IMR-90 (cell line): ENCODE measurements at regions not wholly inside any gene's neighbourhood (a gene's known extent, or its start where the extent isn't known, plus 50 kb on each side); places are given as distances from the start of the nearest gene placed in this dataset.

ENCODE experiments used
- BHLHE40 ChIP-seq: fragments of 150-350 bp; IDR thresholded peaks from 2 replicates; pipeline ENCODE4 v1.6.1; 2016; ENCODE audit warnings: mild to moderate bottlenecking, low read depth, low read length
- CTCF ChIP-seq: conservative IDR thresholded peaks from 2 replicates; pipeline ENCODE4 v1.5.1; 2012; ENCODE audit warnings: mild to moderate bottlenecking, low read depth, low read length, improper control_type of control experiment
- FOS ChIP-seq: fragments of 150-350 bp; IDR thresholded peaks from 2 replicates; pipeline ENCODE4 v1.6.1; 2016; ENCODE audit warnings: low read depth, low read length
- MAFK ChIP-seq: IDR thresholded peaks from 2 replicates; pipeline ENCODE4 v1.6.1; 2012; ENCODE audit warnings: low read depth, low read length, improper control_type of control experiment
- MAZ ChIP-seq: IDR thresholded peaks from 2 replicates; pipeline ENCODE4 v1.6.1; 2012; ENCODE audit warnings: low read depth, mild to moderate bottlenecking, low read length, improper control_type of control experiment, moderate library complexity, borderline replicate concordance
- MXI1 ChIP-seq: IDR thresholded peaks from 2 replicates; pipeline ENCODE4 v1.6.1; 2012; ENCODE audit warnings: low read depth, mild to moderate bottlenecking, low read length, moderate library complexity, borderline replicate concordance
- POLR2A ChIP-seq: IDR thresholded peaks from 2 replicates; pipeline ENCODE4 v1.6.1; 2012; ENCODE audit warnings: mild to moderate bottlenecking, low read depth, low read length

DNA sequence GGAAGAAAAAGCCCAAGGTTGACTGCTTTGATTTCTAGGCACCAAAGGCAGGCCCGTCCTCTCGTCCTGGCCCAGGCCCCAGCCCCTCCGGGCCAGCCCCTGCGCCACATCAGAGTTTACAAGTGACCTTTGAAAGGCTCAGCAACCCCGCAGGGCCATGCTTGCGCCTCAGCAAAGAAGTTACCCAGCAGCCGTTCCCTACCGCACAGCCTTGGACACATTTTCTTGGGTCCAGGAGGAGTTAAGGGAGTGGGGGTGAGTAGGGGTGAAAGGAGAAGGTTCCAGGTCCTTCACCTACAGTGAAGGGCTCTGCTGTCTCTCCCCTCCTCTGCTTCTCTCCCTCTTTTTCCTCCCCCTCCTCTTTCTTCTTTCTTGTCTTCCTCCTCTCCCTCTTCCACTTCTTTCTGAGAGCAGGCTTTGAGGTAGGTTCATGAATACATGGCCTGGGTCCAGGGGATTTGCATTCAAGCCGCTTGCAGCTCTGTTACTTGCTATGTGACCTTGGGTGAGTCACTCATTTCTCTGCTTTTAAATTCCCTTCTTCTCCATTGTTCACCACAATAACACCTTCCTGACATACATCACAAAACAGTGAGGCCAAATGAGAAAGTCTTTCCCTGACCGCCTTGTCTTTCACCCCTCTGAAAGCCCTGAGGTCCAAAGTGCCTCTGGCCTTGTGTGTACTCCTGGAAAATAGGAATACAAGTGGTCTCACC lies 223.3 kb upstream of the TPRG1 start:
- no peak for TF ChIP-seq MAZ
- no peak for TF ChIP-seq CTCF
- TF ChIP-seq FOS, result peak; percentile 85
- no peak; the same call in 1 of the 2 replicates for TF ChIP-seq POLR2A
- TF ChIP-seq MXI1, result no peak
- no peak for TF ChIP-seq BHLHE40
- no peak for TF ChIP-seq MAFK
